K562 (cell line): ENCODE measurements at regions not wholly inside any gene's neighbourhood (a gene's known extent, or its start where the extent isn't known, plus 50 kb on each side); places are given as distances from the start of the nearest gene placed in this dataset.

Experiments
- ATAC-seq: fragments of 200-7000 bp; cut with Tn5 transposase; 3 replicates; pipeline ENCODE4 v1.9.1; 2020; ENCODE audit warnings: moderate library complexity
- BruUV-seq: library from RNA; stranded (reverse); fragments of 400-500 nt; replicated peaks from 2 replicates; lab custom pipeline; 2021; lab: Mats Ljungman, UMichigan
- CTCF ChIA-PET: fragments of 300-600 bp; formaldehyde crosslinking; extraction: SDS; loops from one replicate; lab custom pipeline; 2021; ENCODE audit warnings: low intra/inter-chr PET ratio; lab: Yijun Ruan, JAX
- POLR2A ChIA-PET: fragments of 300-600, 350-650 bp; sonication (Branson Sonifier 250); formaldehyde crosslinking; extraction: SDS; loops from one replicate; lab custom pipeline; 2021; ENCODE audit warnings: antibody characterized with exemption, inconsistent platforms; lab: Yijun Ruan, JAX
- DNase-seq, 4 experiments: peaks; one replicate each; pipeline versions ENCODE4 v3.0.0 to v3.0.0-alpha.2; 2011 to 2018; ENCODE audit warnings: low spot score in 3 of 4, mixed read lengths in 3 of 4; ENCODE audit errors: extremely low read depth in 1 of 4
- FAIRE-seq: peaks from 2 replicates; lab custom pipeline; 2011; peaks lifted over from hg19 to GRCh38; lab: Jason Lieb, UNC
- H2AFZ ChIP-seq: 2 replicates; pipeline ENCODE4 v1.6.0; 2011; ENCODE audit warnings: low read depth, low read length, control low read depth, inconsistent platforms
- H3K27ac ChIP-seq: fragments of 200-600 bp; 3 replicates; pipeline ENCODE4 v1.8.0; 2011; ENCODE audit warnings: low read depth, mild to moderate bottlenecking, control low read depth, inconsistent platforms, low read length, moderate library complexity, mixed read lengths; ENCODE audit errors: extremely low read depth
- H3K27me3 ChIP-seq, 2 experiments: fragments of 300-600 bp in 1 of 2; 2 replicates in 1 of 2; 3 replicates in 1 of 2; pipeline versions ENCODE4 v1.6.0 to v1.8.0; 2011; ENCODE audit warnings: inconsistent platforms in 2 of 2, low read length in 2 of 2, mild to moderate bottlenecking in 1 of 2, mixed read lengths in 1 of 2, moderate library complexity in 1 of 2; ENCODE audit not compliant: control insufficient read depth in 2 of 2, insufficient read depth in 2 of 2
- H3K36me3 ChIP-seq: fragments of 300-600 bp; 3 replicates; pipeline ENCODE4 v1.8.0; 2011; ENCODE audit warnings: mild to moderate bottlenecking, low read length, inconsistent platforms; ENCODE audit not compliant: control insufficient read depth, insufficient read depth
- H3K4me1 ChIP-seq, 2 experiments: fragments of 200-600 bp in 1 of 2; replicated peaks in 1 of 2; 2 replicates in 1 of 2; 3 replicates in 1 of 2; pipeline versions ENCODE4 v1.5.1 to v1.8.0; 2011; ENCODE audit warnings: inconsistent platforms in 2 of 2, low read length in 2 of 2, mild to moderate bottlenecking in 1 of 2, mixed read lengths in 1 of 2, moderate library complexity in 1 of 2; ENCODE audit not compliant: control insufficient read depth in 2 of 2, insufficient read depth in 2 of 2
- H3K4me2 ChIP-seq: 2 replicates; pipeline ENCODE4 v1.6.1; 2011; ENCODE audit warnings: low read length, control low read depth, inconsistent platforms, mixed read lengths; ENCODE audit not compliant: insufficient read depth
- H3K4me3 ChIP-seq: fragments of 200-600 bp; sonication (generic), shearing (Covaris generic); 2 replicates; pipeline ENCODE4 v1.5.1; 2016; ENCODE audit warnings: control low read depth, inconsistent platforms
- H3K79me2 ChIP-seq: fragments of 200-600 bp; 3 replicates; pipeline ENCODE4 v1.8.0; 2011; ENCODE audit warnings: low read length, inconsistent platforms; ENCODE audit not compliant: control insufficient read depth, insufficient read depth
- H3K9ac ChIP-seq, 2 experiments: 2 replicates each; pipeline versions ENCODE4 v1.6.0 to v1.6.1; 2011; ENCODE audit warnings: low read depth in 2 of 2, low read length in 2 of 2, control low read depth in 1 of 2, inconsistent platforms in 1 of 2, mild to moderate bottlenecking in 1 of 2, mixed read lengths in 1 of 2; ENCODE audit not compliant: insufficient read depth in 1 of 2
- H3K9me1 ChIP-seq: one replicate; pipeline ENCODE4 v1.6.0; 2011; ENCODE audit warnings: inconsistent platforms, mild to moderate bottlenecking, low read length, moderate library complexity; ENCODE audit not compliant: control insufficient read depth, insufficient read depth
- H3K9me3 ChIP-seq: replicated peaks from 2 replicates; pipeline ENCODE4 v1.5.1; 2011; ENCODE audit warnings: low read depth, low read length, inconsistent platforms; ENCODE audit not compliant: control insufficient read depth, insufficient read depth
- H4K20me1 ChIP-seq: replicated peaks from 2 replicates; pipeline ENCODE4 v1.6.1; 2011; ENCODE audit warnings: low read length, inconsistent platforms, mixed read lengths; ENCODE audit not compliant: control insufficient read depth, insufficient read depth
- BCLAF1 ChIP-seq, 2 experiments: fragments of 450-650 bp in 1 of 2; IDR thresholded peaks; 2 replicates each; pipeline ENCODE4 v1.6.1; 2011 to 2017; ENCODE audit warnings: low read depth in 2 of 2, antibody characterized with exemption in 1 of 2, borderline replicate concordance in 1 of 2, low read length in 1 of 2, mild to moderate bottlenecking in 1 of 2, mixed read lengths in 1 of 2; ENCODE audit not compliant: control insufficient read depth in 1 of 2
- BDP1 ChIP-seq: IDR thresholded peaks from 3 replicates; pipeline ENCODE4 v1.6.1; 2011; ENCODE audit not compliant: insufficient read length, insufficient read depth
- C11orf30 ChIP-seq: fragments of 450-650 bp; IDR thresholded peaks from 2 replicates; pipeline ENCODE4 v1.6.1; 2016; ENCODE audit warnings: low read depth, mild to moderate bottlenecking
- NFE2 ChIP-seq: IDR thresholded peaks from 2 replicates; pipeline ENCODE4 v1.6.1; 2014; ENCODE audit warnings: antibody characterized with exemption, low read depth
- NUFIP1 ChIP-seq: fragments of 450-650 bp; IDR thresholded peaks from 2 replicates; pipeline ENCODE4 v1.6.1; 2018; ENCODE audit not compliant: partially characterized antibody
- PHB ChIP-seq: fragments of 250-450 bp; sonication (Bioruptor Pico); IDR thresholded peaks from 2 replicates; pipeline ENCODE4 v1.5.0; 2021
- POLR2A ChIP-seq: fragments of 450-650 bp; conservative IDR thresholded peaks from 2 replicates; pipeline ENCODE4 v1.6.1; 2016
- RERE ChIP-seq: sonication (generic); formaldehyde crosslinking; IDR thresholded peaks from 2 replicates; pipeline ENCODE4 v1.8.0; 2023; ENCODE audit warnings: missing genetic modification reagents, mild to moderate bottlenecking, borderline replicate concordance
- SMARCE1 ChIP-seq: fragments of 450-650 bp; IDR thresholded peaks from 2 replicates; pipeline ENCODE4 v1.7.1; 2016; ENCODE audit warnings: mild to moderate bottlenecking
- TCF7L2 ChIP-seq: fragments of 150-350 bp; IDR thresholded peaks from 2 replicates; pipeline ENCODE4 v1.6.1; 2016; ENCODE audit warnings: low read depth, mild to moderate bottlenecking, low read length, moderate library complexity
- TSC22D4 ChIP-seq: fragments of 450-650 bp; IDR thresholded peaks from 2 replicates; pipeline ENCODE4 v1.6.1; 2016; ENCODE audit warnings: missing genetic modification characterization, missing biosample characterization, control low read depth
- ZKSCAN3 ChIP-seq: fragments of 250-450 bp; sonication (Bioruptor Pico); IDR thresholded peaks from 2 replicates; pipeline ENCODE4 v1.4.0; 2020
- ZNF717 ChIP-seq: fragments of 250-450 bp; sonication (Bioruptor Pico); IDR thresholded peaks from 2 replicates; pipeline ENCODE4 v1.5.0; 2021
- WGBS: fragments of 100-300 bp; shearing (Covaris generic); methylation state at CpG from one replicate; pipeline ENCODE4 v1.1.6; 2016; ENCODE audit warnings: low coverage, mixed read lengths; ENCODE audit not compliant: insufficient coverage; ENCODE audit errors: missing lambda C conversion rate; 5-methylcytosine and 5-hydroxymethylcytosine counted together
- in situ Hi-C: fragments of 300-500 bp; cut with MboI; formaldehyde crosslinking; loops from 4 replicates; pipeline ENCODE4 v1.15.0; 2018; ENCODE audit warnings: inconsistent platforms, mixed read lengths
- intact Hi-C: fragments of 100-400 bp; cut with micrococcal nuclease; formaldehyde crosslinking; loops from 2 replicates; pipeline ENCODE4 v1.14.2; 2022
- TF ChIP-seq, protein P1 (sequence below): sonication (generic); formaldehyde crosslinking; IDR thresholded peaks from 2 replicates; pipeline ENCODE4 v1.8.0; 2022; ENCODE audit warnings: mild to moderate bottlenecking, missing genetic modification reagents
- TF ChIP-seq, protein P2 (sequence below): fragments of 250-450 bp; sonication (Bioruptor Pico); IDR thresholded peaks from 2 replicates; pipeline ENCODE4 v1.8.0; 2021; ENCODE audit warnings: moderate library complexity, mild to moderate bottlenecking, inconsistent platforms

DNA sequence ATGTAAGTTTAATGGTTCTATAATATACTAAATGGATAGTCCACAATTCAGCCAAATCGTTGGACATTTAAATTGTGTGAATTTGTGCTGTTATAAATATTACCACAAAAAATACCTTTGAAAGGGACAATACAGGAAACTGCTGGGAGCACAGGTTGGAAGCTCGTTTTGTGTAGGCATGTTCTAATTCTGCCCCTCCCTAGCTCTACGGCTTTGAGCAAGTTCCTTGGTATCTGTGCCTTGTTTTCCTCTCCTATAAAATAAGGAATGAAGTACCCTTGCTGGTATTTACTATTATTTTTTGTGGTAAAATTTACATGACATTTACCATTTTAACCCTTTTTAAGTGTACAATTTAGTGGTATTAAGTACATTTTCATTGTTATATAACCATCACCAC lies 102.6 kb upstream of the SLC7A1 start:
- H3K4me2 ChIP-seq = no peak overlapping the region
- 3% methylated on average over 3 of the region's 3 CpGs for WGBS
- POLR2A ChIA-PET = no interaction called here
- H3K79me2 ChIP-seq = no peaks in the 10 kb centered on the region
- DNase-seq (no peak), ATAC-seq (no peak), FAIRE-seq (no peak)
- CTCF ChIA-PET = no interaction called here
- H3K4me1 ChIP-seq = no peaks in the 10 kb centered on the region
- no peak overlapping the region for H3K27ac ChIP-seq
- H3K9ac ChIP-seq = no peak overlapping the region
- H3K9me3 ChIP-seq = no peaks in the 10 kb centered on the region
- H3K36me3 ChIP-seq = no peaks in the 10 kb centered on the region
- 0 out of 2 replicates have a peak, but pooled peaks cover 3% of the 10 kb centered on the region for H4K20me1 ChIP-seq
- in situ Hi-C loops (no loop called here), intact Hi-C loops (no loop called here)
- H3K9me1 ChIP-seq = no peaks in the 10 kb centered on the region
- H3K27me3 ChIP-seq = peaks cover 6 to 13% of the 10 kb centered on the region in 2 experiments; a peak in 4 of 5 replicates
- no peak overlapping the region for H2AFZ ChIP-seq
- no peak overlapping the region for H3K4me3 ChIP-seq
- BruUV-seq = no TSS peak
- TF ChIP-seq RERE (CRISPR knock-in tag) (no peak), ZNF717 (CRISPR knock-in tag) (no peak), POLR2A (no peak), ZKSCAN3 (CRISPR knock-in tag) (no peak), TSC22D4 (tag) (no peak), NUFIP1 (no peak), BDP1 (no peak), NFE2 (no peak), SMARCE1 (no peak), BCLAF1 (IDR thresholded peaks at IDR 0.05; ENCODE audit: borderline replicate concordance in 1 of 2, control insufficient read depth in 1 of 2, low read depth in 2 of 2, low read length in 1 of 2) (no peak), PHB (CRISPR knock-in tag) (no peak), TCF7L2 (no peak), C11orf30 (no peak)
- TF ChIP-seq, protein P1, sequence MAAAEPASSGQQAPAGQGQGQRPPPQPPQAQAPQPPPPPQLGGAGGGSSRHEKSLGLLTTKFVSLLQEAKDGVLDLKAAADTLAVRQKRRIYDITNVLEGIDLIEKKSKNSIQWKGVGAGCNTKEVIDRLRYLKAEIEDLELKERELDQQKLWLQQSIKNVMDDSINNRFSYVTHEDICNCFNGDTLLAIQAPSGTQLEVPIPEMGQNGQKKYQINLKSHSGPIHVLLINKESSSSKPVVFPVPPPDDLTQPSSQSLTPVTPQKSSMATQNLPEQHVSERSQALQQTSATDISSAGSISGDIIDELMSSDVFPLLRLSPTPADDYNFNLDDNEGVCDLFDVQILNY = no peak
- TF ChIP-seq, protein P2, sequence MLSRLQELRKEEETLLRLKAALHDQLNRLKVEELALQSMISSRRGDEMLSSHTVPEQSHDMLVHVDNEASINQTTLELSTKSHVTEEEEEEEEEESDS = no peak
